HG03175 (cell line): ENCODE measurements at regions not wholly inside any gene's neighbourhood (a gene's known extent, or its start where the extent isn't known, plus 50 kb on each side); places are given as distances from the start of the nearest gene placed in this dataset.

Source experiments
- ATAC-seq: cut with Tn5 transposase; IDR thresholded peaks from one replicate; pipeline ENCODE4 v1.9.1; 2021; ENCODE audit warnings: mild to moderate bottlenecking, moderate library complexity; ENCODE audit not compliant: unreplicated experiment

- no peak for ATAC-seq
These were observed 718.1 kb upstream of the SOX9 start for GRCh38 chr17:71402661-71403141.

- no peak for ATAC-seq
These were observed 715.7 kb upstream of the SOX9 start for GRCh38 chr17:71405101-71405500.

- no peak for ATAC-seq
These were observed 712.8 kb upstream of the SOX9 start for GRCh38 chr17:71407981-71408380.

DNA sequence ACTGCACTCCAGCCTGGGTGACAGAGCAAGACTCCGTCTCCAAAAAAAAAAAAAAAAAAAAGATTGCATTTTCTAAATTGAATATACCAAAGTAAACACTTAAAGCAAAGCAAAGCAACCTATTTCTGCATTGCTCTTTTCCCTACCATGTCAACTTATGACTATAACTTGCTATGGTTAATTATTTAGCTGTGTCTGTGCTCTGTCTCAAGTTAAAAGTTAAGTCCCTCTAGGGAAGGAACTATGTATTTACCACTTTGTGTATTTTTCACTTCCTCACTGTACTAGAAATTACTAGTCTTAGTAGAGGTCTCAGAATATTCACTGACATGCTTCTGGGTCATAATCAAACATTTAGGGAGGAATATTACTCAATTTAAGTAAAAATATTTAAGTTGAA lies 711.7 kb upstream of the SOX9 start:
- ATAC-seq = no peak

DNA sequence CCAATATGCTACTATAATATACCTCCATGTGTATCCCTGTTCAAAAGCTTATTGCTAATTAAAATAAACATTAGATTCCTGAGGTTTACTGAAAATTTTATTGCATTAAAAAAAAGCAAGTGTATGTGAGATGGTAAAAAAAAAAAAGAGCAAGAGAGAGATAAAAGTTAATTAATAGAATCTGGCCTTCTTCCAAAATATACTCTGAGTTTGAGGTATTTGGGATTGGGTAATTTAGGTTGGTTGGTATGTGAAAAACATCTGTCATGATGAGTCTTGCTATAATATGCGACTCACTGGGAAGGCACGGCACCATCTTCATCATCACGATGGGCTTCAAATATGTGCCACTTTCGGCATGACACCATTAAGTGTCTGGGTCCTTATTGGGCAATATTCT lies 711.1 kb upstream of the SOX9 start:
- ATAC-seq = no peak

DNA sequence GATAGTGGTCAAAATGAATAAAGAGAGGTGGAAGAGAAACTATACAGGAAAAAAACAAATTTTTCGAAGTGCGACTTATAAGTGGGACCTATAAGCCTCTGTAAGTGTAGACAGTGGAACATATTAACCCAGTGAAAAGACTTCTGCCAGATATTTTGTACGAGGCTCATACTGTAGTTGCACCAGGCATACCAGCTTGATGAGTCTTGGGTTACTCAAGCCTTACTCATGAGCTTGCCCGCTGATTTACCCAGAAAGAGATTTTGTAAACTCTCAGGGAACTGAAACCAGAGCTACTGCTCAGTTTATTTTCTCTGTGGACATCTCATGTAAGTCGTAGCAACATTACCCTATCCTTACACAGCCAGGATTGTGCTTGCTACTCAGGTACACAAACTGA lies 708.0 kb upstream of the SOX9 start:
- ATAC-seq = no peak

GRCh38 chr17:71413935-71414334 lies 706.9 kb upstream of the SOX9 start:
- ATAC-seq = no peak

- no peak for ATAC-seq
These were observed 703.7 kb upstream of the SOX9 start for GRCh38 chr17:71417142-71417541.

DNA sequence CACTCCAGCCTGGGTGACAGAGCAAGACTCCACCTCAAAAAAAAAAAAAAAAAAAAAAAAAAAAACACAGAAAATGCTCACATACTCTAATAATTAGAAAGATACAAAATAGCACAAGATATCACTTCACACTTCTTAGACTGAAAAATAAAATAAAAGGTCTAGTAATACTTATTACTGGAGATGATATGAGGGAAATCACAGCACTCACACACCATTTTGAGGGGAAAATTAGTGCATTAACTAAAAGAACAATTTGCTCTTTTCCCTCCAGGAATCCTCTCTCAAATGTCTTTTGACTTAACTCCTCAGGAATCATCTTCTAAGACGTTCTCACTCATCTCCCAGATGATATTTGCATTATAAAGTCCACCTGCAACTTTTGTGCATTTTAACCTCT lies 697.9 kb upstream of the SOX9 start:
- ATAC-seq = no peak

DNA sequence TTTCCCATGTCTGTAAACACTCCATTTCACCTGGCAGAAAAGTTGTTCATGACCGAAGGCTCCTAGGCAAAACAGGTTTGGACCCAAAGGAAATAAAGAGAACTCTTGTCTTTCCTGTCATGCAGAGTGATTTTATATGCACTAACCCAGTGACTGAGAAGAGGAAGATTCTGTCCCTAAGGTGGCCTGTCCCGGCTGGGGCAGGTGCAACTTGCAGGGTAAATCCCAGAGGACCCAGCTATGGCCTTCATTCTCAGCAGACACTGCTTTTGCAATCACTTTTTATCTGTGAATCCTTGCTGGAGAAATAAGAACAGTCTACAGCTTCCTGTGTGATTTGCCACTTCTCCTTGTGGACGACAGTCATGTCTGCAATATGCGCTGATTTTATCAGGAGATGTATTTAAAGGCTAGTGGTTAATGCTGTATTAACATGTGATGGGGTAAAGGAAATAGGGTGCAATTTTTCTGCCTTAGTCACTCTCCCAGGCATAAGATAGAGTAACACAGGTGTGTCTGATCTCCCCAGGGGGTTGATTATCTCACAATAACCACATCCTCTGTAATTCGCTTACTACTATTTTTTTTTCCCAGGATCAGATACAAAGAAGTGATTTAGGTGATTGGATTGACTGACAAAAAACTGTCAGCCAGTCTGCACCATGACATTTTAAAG lies 696.8 kb upstream of the SOX9 start:
- no peak for ATAC-seq

GRCh38 chr17:71427801-71428200 lies 693.0 kb upstream of the SOX9 start:
- ATAC-seq = no peak

DNA sequence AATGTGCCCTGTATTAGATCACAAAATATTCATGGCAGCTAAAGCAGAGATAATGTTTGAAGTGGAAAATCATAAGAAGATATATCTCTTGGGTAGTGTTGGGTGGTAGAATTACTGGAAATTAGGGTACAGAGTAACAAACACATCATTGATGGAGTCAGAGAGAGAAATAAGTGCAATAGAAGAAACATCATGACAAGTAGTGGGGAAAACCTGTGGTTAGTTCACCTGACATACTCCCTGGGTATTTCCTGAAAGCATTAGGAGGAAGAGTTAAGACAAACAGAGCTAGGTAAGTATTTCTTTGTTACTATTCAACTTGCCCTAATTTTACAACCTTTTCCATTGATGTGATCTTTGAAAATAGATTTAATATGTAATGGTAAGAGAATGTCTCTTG lies 691.9 kb upstream of the SOX9 start:
- no peak for ATAC-seq

- ATAC-seq = no peak
These were observed 690.5 kb upstream of the SOX9 start for GRCh38 chr17:71430281-71430680.

DNA sequence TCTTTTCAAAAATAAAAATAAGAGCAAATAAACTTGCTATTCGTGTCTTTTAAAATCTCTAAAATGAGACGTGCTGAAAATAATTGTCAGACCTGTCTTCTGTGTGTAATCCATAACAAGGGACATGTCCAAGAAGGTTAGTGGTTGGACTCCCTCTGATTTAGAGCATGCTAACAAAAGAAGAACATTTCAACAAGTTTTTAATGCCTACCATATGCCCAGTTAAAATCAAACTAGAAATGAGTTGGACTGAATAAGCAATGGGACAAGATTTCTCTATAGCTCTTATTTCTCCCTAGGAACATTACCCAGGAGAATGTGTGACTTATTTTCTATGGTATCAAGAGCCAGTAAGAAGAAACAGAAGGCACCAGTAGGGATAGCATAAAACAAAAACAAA lies 689.7 kb upstream of the SOX9 start:
- ATAC-seq = no peak

DNA sequence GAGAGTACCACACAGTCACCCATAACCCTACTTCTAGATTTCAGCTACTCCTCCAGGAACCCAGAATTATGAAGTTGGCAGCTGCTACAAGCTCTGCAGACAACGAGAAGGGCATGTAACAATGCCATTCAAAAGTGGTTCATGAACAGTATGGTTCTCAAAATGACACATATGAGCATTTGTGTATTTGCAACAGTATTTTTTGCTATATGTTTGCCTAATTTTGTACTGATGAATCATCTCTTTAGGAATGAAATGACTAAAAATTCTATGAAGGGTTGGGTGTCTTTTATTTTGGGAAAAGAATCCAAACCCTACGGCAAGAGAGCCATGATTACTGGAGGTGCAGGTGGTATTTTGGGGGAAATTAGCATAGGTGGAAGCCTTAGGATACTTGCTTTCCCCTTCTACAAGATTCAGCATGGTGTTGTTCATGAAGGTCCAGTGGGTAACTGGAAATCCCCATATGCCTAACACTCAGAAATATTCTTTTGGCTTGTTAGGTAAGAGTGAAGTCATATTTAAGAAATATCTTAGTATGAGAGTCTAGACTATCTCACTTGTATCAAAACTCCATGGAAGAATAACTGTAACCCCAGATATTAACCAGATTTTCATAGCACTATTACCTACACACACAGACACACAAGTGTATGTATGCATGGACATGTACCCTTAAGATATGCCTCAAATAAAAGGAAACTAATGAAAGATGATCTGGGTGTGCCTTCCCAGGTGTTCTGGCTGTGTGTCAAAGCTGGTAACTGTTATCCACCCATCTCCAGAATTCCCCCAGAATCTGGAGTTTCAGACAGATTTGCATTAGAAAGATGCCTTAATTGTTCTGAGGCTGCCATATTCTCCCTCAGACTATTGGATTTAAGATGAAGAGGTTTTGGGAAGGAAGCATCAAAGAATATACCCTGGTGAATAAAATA lies 688.2 kb upstream of the SOX9 start:
- no peak for ATAC-seq

- ATAC-seq = no peak
These were observed 686.1 kb upstream of the SOX9 start for GRCh38 chr17:71434716-71435115.

DNA sequence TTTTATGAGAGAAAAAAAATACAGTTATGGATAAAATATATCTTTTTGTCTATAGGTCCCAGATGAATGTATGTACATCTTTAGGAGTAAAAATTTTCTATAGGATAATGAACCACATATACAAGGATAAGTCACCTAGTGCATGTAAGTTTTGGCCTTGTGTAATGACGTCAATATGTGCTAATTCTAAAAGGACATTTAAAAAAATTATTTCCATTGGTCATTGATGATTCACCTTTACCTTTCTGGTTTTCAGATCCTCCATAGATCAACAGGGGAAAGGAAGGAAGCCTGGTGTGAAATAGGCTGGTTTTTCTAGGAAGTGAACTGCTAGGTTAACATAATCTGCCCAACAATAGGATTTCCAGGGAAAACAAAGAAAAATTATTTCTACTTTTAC lies 684.3 kb upstream of the SOX9 start:
- no peak for ATAC-seq

DNA sequence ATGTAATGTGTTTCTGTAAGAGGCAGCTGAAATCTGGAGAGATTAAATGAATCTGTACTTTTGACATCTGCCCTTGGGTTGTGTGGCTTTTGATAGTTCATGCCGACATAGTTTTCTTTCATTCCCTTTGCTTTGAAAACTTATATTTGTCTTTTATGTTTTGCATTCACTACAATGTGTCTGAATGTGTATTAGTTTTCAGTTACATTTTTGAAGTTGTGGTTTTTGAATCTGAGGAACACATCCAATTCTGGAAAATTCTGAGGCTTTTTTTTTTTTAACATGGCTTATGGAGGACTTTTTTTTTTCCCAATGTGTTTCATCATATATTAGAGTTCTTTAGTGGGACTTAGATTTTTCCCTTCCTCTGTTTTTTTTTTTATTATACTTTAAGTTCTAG lies 683.7 kb upstream of the SOX9 start:
- ATAC-seq = no peak

- ATAC-seq = no peak
These were observed 682.1 kb upstream of the SOX9 start for GRCh38 chr17:71438631-71439146.

GRCh38 chr17:71440513-71440912 lies 680.3 kb upstream of the SOX9 start:
- ATAC-seq = no peak

- no peak for ATAC-seq
These were observed 679.7 kb upstream of the SOX9 start for GRCh38 chr17:71441098-71441497.

DNA sequence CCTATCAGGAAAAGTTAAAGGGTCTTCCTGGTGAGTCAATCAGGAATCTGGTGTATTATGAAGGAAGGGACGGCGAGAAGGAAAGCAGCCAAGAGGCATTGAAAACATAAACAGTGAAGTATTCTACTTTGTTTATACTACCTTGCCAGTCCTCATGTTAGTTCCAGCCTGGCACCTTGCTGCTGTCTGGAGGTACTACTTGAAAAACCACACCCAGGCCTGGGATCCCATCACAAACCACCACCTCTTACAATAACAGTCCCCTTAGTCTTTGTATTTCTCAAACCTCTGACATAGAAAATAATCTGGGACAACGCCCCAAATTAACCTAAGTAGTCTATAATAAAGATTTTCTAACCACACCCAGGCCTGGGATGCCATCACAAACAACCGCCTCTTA lies 676.7 kb upstream of the SOX9 start:
- no peak for ATAC-seq
